ENCODE measurements at regions not wholly inside any gene's neighbourhood (a gene's known extent, or its start where the extent isn't known, plus 50 kb on each side); places are given as distances from the start of the nearest gene placed in this dataset.

DNA sequence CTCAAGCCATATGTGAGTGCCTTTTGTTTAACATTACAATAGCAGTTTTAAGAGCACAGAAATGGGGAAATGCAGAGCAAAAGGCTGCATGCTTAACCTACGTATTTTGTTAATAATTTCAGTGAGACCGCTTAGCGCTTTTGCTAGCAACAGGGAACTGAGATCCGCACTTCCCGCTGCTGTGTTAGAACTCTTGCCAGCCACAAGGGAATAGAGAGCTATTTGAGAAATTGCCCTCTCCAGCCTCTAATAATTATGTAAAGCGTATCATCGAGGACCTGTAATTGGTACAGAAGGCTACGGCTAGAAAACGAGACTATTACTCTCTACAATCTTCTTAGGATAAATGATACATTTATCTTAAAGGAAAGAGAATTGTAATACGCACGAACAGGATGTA, 205.2 kb upstream of the GRIP1 start:
- Histone ChIP-seq H3K27me3 (ENCODE audit: insufficient read depth, low read length, poor library complexity) (no peaks in the 10 kb centered on the region), H4K20me1 (ENCODE audit: insufficient read depth, low read length) (no peaks in the 10 kb centered on the region), H3K79me2 (ENCODE audit: insufficient read depth, low read length) (no peaks in the 10 kb centered on the region), H3K9me3 (ENCODE audit: insufficient read depth, low read length, severe bottlenecking) (no peaks in the 10 kb centered on the region), H3K27ac (ENCODE audit: low read length) (no peak overlapping the region), H2AFZ (ENCODE audit: low read depth, low read length) (no peak overlapping the region), H3K36me3 (ENCODE audit: insufficient read depth, low read length) (no peaks in the 10 kb centered on the region), H3K9ac (ENCODE audit: low read depth, low read length) (no peak overlapping the region), H3K4me3 (ENCODE audit: low read depth in 1 of 2, low read length in 2 of 2) (no peak overlapping the region), H3K4me1 (ENCODE audit: insufficient read depth, low read length) (no peaks in the 10 kb centered on the region), H3K4me2 (ENCODE audit: insufficient read depth, low read length) (no peak overlapping the region)
- ATAC-seq (ENCODE audit: insufficient read depth, low read depth) (no peak), DNase-seq (no peak)
- no peak for TF ChIP-seq EZH2 (IDR thresholded peaks at IDR 0.05; ENCODE audit: borderline replicate concordance, low read depth, low read length, severe bottlenecking)
- TF ChIP-seq, protein P1, sequence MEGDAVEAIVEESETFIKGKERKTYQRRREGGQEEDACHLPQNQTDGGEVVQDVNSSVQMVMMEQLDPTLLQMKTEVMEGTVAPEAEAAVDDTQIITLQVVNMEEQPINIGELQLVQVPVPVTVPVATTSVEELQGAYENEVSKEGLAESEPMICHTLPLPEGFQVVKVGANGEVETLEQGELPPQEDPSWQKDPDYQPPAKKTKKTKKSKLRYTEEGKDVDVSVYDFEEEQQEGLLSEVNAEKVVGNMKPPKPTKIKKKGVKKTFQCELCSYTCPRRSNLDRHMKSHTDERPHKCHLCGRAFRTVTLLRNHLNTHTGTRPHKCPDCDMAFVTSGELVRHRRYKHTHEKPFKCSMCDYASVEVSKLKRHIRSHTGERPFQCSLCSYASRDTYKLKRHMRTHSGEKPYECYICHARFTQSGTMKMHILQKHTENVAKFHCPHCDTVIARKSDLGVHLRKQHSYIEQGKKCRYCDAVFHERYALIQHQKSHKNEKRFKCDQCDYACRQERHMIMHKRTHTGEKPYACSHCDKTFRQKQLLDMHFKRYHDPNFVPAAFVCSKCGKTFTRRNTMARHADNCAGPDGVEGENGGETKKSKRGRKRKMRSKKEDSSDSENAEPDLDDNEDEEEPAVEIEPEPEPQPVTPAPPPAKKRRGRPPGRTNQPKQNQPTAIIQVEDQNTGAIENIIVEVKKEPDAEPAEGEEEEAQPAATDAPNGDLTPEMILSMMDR (IDR thresholded peaks at IDR 0.05; ENCODE audit: borderline replicate concordance, extremely low read depth, low read length, poor library complexity, severe bottlenecking), result no peak

DNA sequence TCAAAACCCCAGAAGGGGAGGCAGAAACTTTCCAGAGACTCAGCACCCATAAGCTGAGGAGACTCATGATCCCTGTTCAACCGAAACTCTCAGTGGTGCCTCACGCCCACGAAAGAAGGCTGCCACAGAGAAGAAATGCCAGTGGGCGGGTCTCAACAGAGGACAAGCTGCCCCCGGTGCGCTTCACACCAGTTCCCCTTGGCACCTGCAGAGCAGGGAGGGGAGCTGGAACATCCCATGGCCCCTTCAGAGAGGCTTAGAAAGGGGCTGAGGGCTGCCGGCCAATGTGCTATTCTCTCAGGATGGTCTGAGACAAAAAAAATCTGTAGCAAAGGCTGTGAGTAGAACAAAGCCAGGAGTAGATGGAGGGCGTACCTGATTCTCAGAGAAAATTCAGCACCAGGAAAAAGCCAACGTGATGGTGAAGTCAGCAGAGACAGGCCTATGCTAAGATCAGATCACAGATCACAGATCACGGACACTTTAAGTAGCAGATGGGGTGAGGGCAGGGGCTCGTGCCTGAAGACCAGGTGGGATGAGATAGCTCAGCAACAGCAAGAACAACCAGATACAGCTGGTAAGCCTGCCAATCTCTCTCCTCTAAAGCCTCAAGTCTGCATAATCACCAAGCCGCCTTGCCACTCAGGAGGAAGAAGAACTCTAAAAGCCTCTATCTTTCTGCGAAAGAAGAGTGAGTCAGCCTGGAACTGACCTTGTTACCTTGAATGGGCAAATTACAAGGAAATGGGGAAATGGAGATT, 206.4 kb upstream of the GRIP1 start:
- Histone ChIP-seq H4K20me1 (ENCODE audit: insufficient read depth, low read length) (no peaks in the 10 kb centered on the region), H3K36me3 (ENCODE audit: insufficient read depth, low read length) (no peaks in the 10 kb centered on the region), H3K27ac (ENCODE audit: low read length) (no peak overlapping the region), H2AFZ (ENCODE audit: low read depth, low read length) (no peak overlapping the region), H3K79me2 (ENCODE audit: insufficient read depth, low read length) (no peaks in the 10 kb centered on the region), H3K9ac (ENCODE audit: low read depth, low read length) (no peak overlapping the region), H3K9me3 (ENCODE audit: insufficient read depth, low read length, severe bottlenecking) (no peaks in the 10 kb centered on the region), H3K4me3 (ENCODE audit: low read depth in 1 of 2, low read length in 2 of 2) (no peak overlapping the region), H3K4me1 (ENCODE audit: insufficient read depth, low read length) (no peaks in the 10 kb centered on the region), H3K4me2 (ENCODE audit: insufficient read depth, low read length) (no peak overlapping the region), H3K27me3 (ENCODE audit: insufficient read depth, low read length, poor library complexity) (no peaks in the 10 kb centered on the region)
- ATAC-seq (ENCODE audit: insufficient read depth, low read depth) (no peak), DNase-seq (no peak)
- TF ChIP-seq, protein P1 (IDR thresholded peaks at IDR 0.05; ENCODE audit: borderline replicate concordance, extremely low read depth, low read length, poor library complexity, severe bottlenecking), result no peak
- no peak for TF ChIP-seq EZH2 (IDR thresholded peaks at IDR 0.05; ENCODE audit: borderline replicate concordance, low read depth, low read length, severe bottlenecking)

DNA sequence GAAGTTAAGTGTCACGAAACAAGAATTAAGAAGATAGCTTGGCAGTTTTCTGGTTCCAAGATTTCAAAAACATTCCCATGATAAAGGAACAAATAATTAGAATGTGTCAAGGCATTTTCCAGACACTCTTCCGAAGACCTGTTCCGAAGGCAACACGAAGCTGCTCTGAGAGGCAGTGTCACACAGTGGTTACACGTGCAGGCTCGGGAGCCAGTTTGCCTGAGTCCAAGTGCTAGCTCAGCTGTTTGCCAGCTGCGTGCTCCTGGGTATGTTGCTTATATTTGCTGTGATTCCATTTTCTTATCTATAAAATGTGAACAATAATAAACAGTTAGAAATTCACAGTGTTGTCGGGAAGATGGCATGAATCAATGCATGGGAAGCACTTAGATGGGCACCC, 217.9 kb upstream of the GRIP1 start:
- no peak overlapping the region for H3K4me2 ChIP-seq (ENCODE audit: insufficient read depth, low read length)

More for the DNA sequence above, 217.9 kb upstream of the GRIP1 start:
- Histone ChIP-seq H3K27ac (ENCODE audit: low read length) (no peak overlapping the region), H3K9ac (ENCODE audit: low read depth, low read length) (no peak overlapping the region), H2AFZ (ENCODE audit: low read depth, low read length) (no peak overlapping the region), H4K20me1 (ENCODE audit: insufficient read depth, low read length) (no peaks in the 10 kb centered on the region), H3K9me3 (ENCODE audit: insufficient read depth, low read length, severe bottlenecking) (no peaks in the 10 kb centered on the region), H3K36me3 (ENCODE audit: insufficient read depth, low read length) (no peaks in the 10 kb centered on the region), H3K4me1 (ENCODE audit: insufficient read depth, low read length) (no peaks in the 10 kb centered on the region), H3K4me3 (ENCODE audit: low read depth in 1 of 2, low read length in 2 of 2) (no peak overlapping the region), H3K79me2 (ENCODE audit: insufficient read depth, low read length) (no peaks in the 10 kb centered on the region), H3K27me3 (ENCODE audit: insufficient read depth, low read length, poor library complexity) (no peaks in the 10 kb centered on the region)
- ATAC-seq (ENCODE audit: insufficient read depth, low read depth), result no peak
- no peak for TF ChIP-seq EZH2 (IDR thresholded peaks at IDR 0.05; ENCODE audit: borderline replicate concordance, low read depth, low read length, severe bottlenecking)
- TF ChIP-seq, protein P1 (IDR thresholded peaks at IDR 0.05; ENCODE audit: borderline replicate concordance, extremely low read depth, low read length, poor library complexity, severe bottlenecking), result no peak
- DNase-seq, result no peak
